ENCODE measurements at regions not wholly inside any gene's neighbourhood (a gene's known extent, or its start where the extent isn't known, plus 50 kb on each side); places are given as distances from the start of the nearest gene placed in this dataset.

GRCh38 chr2:8536686-8537561, 144.9 kb upstream of the ID2 start:
- Histone ChIP-seq H3K9me2 (replicated peaks; ENCODE audit: insufficient read depth, low read length) (no peaks in the 10 kb centered on the region), H2AFZ (ENCODE audit: low read length) (no peak overlapping the region), H3K9ac (ENCODE audit: low read length) (no peak overlapping the region)

GRCh38 chr2:8537562-8538155, 144.2 kb upstream of the ID2 start:
- Histone ChIP-seq H3F3A (ENCODE audit: insufficient read depth, low read length) (peaks cover 2% of the 10 kb centered on the region), H3K4me3 (ENCODE audit: low read length) (no peak overlapping the region), H3K36me3 (replicated peaks; ENCODE audit: insufficient read depth, low read length) (no peaks in the 10 kb centered on the region), H3K9ac (ENCODE audit: low read length) (no peak overlapping the region), H3K4me1 (ENCODE audit: low read length) (peaks cover 19% of the 10 kb centered on the region), H3K27me3 (replicated peaks; ENCODE audit: insufficient read depth, low read length) (no peaks in the 10 kb centered on the region), H3K79me2 (ENCODE audit: low read length) (no peaks in the 10 kb centered on the region), H3K9me2 (replicated peaks; ENCODE audit: insufficient read depth, low read length) (no peaks in the 10 kb centered on the region), H3K9me3 (replicated peaks; ENCODE audit: insufficient read depth, low read length) (no peaks in the 10 kb centered on the region), H3K4me2 (ENCODE audit: low read depth, low read length) (no peak overlapping the region), H2AFZ (ENCODE audit: low read length) (no peak overlapping the region), H3K27ac (ENCODE audit: low read length) (no peak overlapping the region), H4K20me1 (ENCODE audit: insufficient read depth, low read length) (no peaks in the 10 kb centered on the region)
- TF ChIP-seq EZH2phosphoT487 (IDR thresholded peaks at IDR 0.05; ENCODE audit: low read length), result no peak
- no peak for TF ChIP-seq EZH2 (optimal IDR thresholded peaks at IDR 0.05; ENCODE audit: low read depth, low read length)
- no peak for DNase-seq

More at GRCh38 chr2:8536686-8537561, 144.9 kb upstream of the ID2 start:
- TF ChIP-seq EZH2phosphoT487 (IDR thresholded peaks at IDR 0.05; ENCODE audit: low read length) (no peak), EZH2 (optimal IDR thresholded peaks at IDR 0.05; ENCODE audit: low read depth, low read length) (no peak), CTCF (IDR thresholded peaks at IDR 0.05; ENCODE audit: low read length) (no peak)
- Histone ChIP-seq H3K27ac (ENCODE audit: low read length) (no peak overlapping the region), H3K4me2 (ENCODE audit: low read depth, low read length) (no peak overlapping the region), H4K20me1 (ENCODE audit: insufficient read depth, low read length) (no peaks in the 10 kb centered on the region), H3K4me1 (ENCODE audit: low read length) (peaks cover 12% of the 10 kb centered on the region), H3K79me2 (ENCODE audit: low read length) (no peaks in the 10 kb centered on the region), H3K9me3 (replicated peaks; ENCODE audit: insufficient read depth, low read length) (no peaks in the 10 kb centered on the region), H3F3A (ENCODE audit: insufficient read depth, low read length) (no peaks in the 10 kb centered on the region), H3K4me3 (ENCODE audit: low read length) (no peak overlapping the region), H3K27me3 (replicated peaks; ENCODE audit: insufficient read depth, low read length) (no peaks in the 10 kb centered on the region), H3K36me3 (replicated peaks; ENCODE audit: insufficient read depth, low read length) (no peaks in the 10 kb centered on the region)
- no peak for DNase-seq

- Histone ChIP-seq H3K4me3 (ENCODE audit: low read length) (no peak overlapping the region), H3K4me2 (ENCODE audit: low read depth, low read length) (no peak overlapping the region), H3K27me3 (replicated peaks; ENCODE audit: insufficient read depth, low read length) (no peaks in the 10 kb centered on the region), H3K36me3 (replicated peaks; ENCODE audit: insufficient read depth, low read length) (no peaks in the 10 kb centered on the region), H3K79me2 (ENCODE audit: low read length) (no peaks in the 10 kb centered on the region), H3F3A (ENCODE audit: insufficient read depth, low read length) (peaks cover 11% of the 10 kb centered on the region), H3K27ac (ENCODE audit: low read length) (no peak overlapping the region), H3K9me2 (replicated peaks; ENCODE audit: insufficient read depth, low read length) (no peaks in the 10 kb centered on the region), H3K4me1 (ENCODE audit: low read length) (peaks cover 27% of the 10 kb centered on the region), H3K9me3 (replicated peaks; ENCODE audit: insufficient read depth, low read length) (no peaks in the 10 kb centered on the region), H4K20me1 (ENCODE audit: insufficient read depth, low read length) (no peaks in the 10 kb centered on the region), H3K9ac (ENCODE audit: low read length) (no peak overlapping the region), H2AFZ (ENCODE audit: low read length) (no peak overlapping the region)
- no peak for TF ChIP-seq EZH2phosphoT487 (IDR thresholded peaks at IDR 0.05; ENCODE audit: low read length)
- no peak for TF ChIP-seq CTCF (IDR thresholded peaks at IDR 0.05; ENCODE audit: low read length)
- TF ChIP-seq EZH2 (optimal IDR thresholded peaks at IDR 0.05; ENCODE audit: low read depth, low read length), result no peak
- no peak for DNase-seq
Measured at GRCh38 chr2:8538531-8538930, 143.3 kb upstream of the ID2 start.
